GM19328 (cell line): ENCODE measurements at regions not wholly inside any gene's neighbourhood (a gene's known extent, or its start where the extent isn't known, plus 50 kb on each side); places are given as distances from the start of the nearest gene placed in this dataset.
"Not testable (repeated sequence)": the region's sequence is repeated elsewhere in the genome, so short reads cannot be mapped to it uniquely, and the experiment has no call there.

Experiments
- ATAC-seq: cut with Tn5 transposase; IDR thresholded peaks from one replicate; pipeline ENCODE4 v1.9.1; 2021; ENCODE audit warnings: mild to moderate bottlenecking, moderate library complexity; ENCODE audit not compliant: unreplicated experiment

GRCh38 chr11:23727794-23728193 lies 769.1 kb upstream of the LUZP2 start:
- ATAC-seq = no peak

DNA sequence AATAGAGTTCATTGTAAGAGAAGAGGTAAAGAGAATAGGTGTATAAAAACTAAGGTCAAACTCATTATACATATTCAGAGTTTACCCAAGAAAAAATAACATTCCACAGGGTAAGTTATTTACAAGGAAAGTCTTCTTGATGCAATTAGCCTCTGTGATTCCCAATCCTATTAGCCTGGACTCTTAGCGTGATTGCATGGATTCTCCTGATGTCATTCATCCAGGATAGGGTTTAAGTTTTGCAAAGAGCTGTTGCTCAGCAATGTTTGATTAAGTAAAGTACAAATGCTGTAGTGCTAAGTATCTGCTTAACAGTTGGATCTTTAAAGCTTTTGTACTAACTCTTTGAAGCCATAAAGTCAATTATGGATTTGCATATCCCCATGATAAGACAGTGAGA lies 767.8 kb upstream of the LUZP2 start:
- no peak for ATAC-seq

GRCh38 chr11:23730307-23730998 lies 766.4 kb upstream of the LUZP2 start:
- ATAC-seq = no peak

GRCh38 chr11:23732026-23732425 lies 764.8 kb upstream of the LUZP2 start:
- ATAC-seq = no peak

GRCh38 chr11:23746896-23747295 lies 750.0 kb upstream of the LUZP2 start:
- no peak for ATAC-seq

DNA sequence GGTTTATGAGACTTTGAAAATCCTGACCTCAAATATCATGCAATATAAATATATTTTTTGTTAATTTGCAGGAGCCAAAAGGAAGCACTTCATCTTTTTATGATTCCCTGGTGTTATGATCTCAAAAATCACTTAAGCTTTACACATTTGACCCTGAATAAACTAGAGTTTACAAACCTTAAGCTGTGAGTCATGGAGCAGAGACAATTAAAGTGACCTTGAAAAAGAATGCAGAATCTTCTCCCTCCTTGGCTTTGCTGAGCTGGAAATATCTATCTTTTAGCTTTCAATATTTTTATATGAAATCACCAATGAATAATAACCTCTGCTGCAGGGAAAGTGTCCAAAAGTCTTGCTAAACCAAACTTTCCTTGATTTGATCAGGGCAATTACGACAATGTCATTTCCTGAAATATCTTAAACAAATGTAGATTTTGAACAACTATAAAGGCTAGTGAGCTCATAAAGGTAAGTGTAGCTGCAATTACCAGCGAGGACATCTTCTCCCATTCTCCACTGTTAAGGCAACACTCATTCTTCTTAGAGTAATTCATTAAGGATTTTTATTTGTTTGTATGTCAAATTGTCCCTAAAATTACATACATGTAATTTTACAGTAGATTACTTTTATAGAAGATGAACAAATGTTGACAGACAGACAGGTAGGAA lies 747.0 kb upstream of the LUZP2 start:
- no peak for ATAC-seq

DNA sequence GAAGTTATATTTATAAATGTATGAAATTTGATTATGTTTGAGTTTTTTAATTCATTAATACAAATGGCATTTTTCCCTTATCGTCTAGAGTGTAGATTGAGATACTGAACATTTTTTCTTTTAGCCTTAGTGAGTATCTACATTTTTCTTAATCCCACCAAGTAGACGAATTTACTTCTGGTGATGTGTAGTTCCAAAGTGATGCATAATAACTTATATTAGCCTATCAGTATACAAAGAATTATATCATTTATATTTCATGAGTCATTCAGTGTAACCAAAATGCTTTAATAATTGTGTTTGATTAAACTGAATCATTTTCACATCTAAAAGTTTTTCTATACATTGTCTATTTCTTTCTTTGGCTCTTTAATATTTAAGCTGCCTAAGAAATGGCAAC lies 745.6 kb upstream of the LUZP2 start:
- no peak for ATAC-seq

GRCh38 chr11:23755076-23755475 lies 741.8 kb upstream of the LUZP2 start:
- ATAC-seq = no peak

DNA sequence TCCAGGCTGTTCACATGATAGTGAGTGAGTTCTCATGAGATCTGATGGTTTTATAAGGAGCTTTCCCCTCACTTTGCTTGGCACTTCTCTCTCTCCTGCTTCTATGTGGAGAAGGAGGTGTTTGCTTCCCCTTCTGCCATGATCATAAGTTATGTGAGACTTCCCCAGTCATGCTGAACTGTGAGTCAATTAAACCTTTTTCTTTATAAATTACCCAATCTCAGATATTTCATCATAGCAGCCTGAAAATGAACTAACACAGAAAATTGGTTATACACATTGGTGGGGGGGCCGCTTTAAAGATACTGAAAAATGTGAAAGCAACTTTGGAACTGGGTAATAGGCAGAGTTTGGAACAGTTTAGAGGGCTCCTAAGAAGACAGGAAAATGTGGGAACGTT lies 741.1 kb upstream of the LUZP2 start:
- ATAC-seq = no peak

DNA sequence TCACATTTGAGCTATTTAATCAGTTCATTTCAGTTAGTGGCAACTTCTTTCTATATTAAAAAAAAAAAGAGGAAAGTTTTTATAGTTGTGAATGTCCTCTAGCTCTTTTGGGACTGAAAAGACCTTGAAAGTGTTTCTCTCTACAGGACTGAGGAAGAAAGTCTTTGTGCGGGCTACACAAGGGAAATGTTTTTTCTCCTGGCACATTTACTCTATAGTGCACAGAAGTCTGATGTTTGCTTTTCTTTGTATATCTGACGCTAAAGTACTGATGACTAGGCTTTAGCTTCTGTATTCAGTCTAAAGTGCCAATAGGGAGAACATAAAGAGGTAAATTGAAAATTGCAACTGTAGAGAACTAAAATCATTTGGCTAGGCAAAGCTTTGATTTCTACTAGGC lies 737.4 kb upstream of the LUZP2 start:
- ATAC-seq = no peak

GRCh38 chr11:23764286-23764685 lies 732.6 kb upstream of the LUZP2 start:
- no peak for ATAC-seq

DNA sequence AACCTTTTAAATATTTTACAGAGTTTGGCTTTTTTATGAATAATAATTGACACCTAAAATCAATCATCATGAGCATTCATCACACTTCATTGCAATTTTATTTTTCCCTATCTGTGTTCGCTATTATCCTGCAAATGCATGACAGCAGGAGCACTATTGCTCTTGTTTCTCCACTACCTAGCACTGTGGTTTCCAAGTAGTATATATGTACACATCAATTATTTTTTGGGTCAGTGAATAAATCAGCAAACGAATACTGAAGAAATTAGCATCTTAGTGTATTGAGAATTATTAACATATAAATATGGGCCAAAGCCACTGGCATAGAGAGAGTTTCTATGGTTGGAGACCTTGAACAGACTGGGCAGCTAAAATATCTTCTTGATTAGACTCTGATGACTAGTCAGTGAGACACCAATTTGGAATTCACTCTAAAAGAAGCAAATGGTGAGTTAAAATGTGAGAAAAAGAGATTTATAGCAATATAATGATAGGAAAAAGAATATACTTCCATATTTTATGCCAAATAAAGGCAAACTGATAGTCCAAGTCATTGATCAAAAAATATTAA lies 731.1 kb upstream of the LUZP2 start:
- ATAC-seq = no peak

DNA sequence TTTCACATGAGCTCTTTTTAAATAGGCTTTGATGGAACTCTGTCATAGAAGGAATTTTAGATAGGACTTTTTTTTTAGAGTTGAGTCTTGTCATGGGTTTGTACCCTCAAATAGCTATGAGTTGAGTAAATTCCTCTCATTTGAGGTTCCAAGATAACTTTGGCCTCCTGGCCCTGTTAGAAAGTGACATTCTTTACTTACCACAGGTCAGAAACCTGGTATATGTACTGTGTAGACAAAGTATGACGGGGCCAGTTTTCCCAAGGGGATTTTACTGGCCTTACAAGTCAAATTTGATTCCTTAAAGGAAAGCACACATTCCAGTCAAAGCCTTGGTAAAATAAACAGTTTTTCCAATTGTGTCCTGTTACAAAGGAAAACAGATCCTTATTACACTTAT lies 729.3 kb upstream of the LUZP2 start:
- no peak for ATAC-seq

GRCh38 chr11:23769214-23769613 lies 727.6 kb upstream of the LUZP2 start:
- ATAC-seq = no peak

DNA sequence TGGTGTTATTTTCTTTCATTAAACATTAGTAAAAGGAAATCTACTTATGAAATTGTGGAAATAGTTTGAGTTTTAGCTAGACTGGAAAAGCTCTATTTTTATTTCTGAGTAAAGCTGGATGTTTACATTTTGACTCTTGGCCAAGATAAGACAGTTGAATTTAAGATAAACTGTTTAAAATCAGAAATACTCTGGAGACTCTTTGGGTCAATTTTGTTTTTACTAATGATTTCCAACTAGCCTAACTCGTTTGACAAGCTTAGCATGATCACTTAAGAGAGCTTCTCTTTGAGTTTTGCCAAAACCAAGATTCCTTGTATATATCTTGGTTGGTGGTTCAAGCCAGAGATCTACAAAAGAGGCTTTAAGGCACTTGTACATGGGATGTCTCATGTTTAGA lies 724.8 kb upstream of the LUZP2 start:
- no peak for ATAC-seq

DNA sequence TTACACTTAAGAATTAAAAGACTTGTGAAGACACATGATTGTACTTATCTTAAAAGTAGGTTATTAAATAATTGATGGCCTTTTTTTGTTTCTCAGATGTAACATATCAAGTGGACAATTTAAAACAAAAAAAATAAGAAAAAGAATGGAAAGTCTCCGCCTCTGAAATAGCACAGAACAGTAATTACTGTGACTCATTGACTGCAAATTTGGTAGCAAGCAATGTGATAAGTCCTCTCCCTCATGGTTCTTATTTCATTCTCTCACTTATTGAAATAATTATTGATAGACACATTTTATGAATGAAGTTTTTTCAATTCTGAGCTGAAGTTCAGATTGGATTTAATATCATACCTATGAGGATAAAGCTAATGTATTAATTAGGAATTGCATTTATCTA lies 717.9 kb upstream of the LUZP2 start:
- no peak for ATAC-seq

DNA sequence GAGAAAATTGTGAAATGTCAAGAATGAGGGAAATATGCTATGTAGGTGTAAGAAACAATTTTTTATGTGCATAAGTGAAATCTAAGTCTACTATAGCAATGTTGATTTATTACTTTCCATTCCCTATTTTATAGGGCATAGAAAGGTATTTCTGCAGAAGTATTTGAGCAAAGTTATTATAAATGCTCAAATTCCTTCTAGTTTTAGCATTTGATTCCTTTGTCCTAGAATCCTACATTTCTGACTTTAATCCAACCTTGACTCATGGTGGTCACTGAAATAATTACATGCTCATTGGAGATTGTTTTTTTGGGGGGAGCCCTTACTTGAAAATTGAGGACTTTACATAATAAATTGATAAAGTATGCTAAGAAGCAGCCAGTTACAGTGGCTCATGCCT lies 716.6 kb upstream of the LUZP2 start:
- ATAC-seq = no peak

GRCh38 chr11:23781803-23782560 lies 714.9 kb upstream of the LUZP2 start:
- no peak for ATAC-seq

- not testable (repeated sequence) for ATAC-seq
These were observed 709.9 kb upstream of the LUZP2 start for GRCh38 chr11:23786974-23787373.

GRCh38 chr11:23789200-23789853 lies 707.5 kb upstream of the LUZP2 start:
- ATAC-seq = no peak

DNA sequence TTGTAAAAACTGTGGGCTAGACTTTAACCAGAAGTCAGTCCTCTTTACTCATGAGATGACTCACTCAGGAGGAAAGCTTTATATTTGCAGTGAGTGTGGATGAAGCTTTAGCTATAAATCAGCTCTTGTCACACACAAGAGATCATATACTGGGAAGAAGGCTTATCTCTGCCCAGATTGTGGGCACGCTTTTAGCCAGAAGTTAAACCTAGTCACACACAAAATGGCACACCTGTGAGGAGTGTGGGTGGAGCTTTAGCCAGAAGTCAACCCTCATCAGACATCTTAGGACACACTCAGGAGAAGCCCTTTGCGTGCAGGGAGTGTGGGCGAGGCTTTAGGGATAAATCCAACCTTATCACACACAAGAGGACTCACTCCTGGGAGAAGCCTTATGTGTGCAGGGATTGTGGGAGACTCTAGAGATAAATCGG lies 706.9 kb upstream of the LUZP2 start:
- no peak for ATAC-seq
